CD4-positive, alpha-beta T cell treated with Interleukin-17A for 4 hours (primary cell): ENCODE measurements at regions not wholly inside any gene's neighbourhood (a gene's known extent, or its start where the extent isn't known, plus 50 kb on each side); places are given as distances from the start of the nearest gene placed in this dataset.
"Not testable (repeated sequence)": the region's sequence is repeated elsewhere in the genome, so short reads cannot be mapped to it uniquely, and the experiment has no call there.

Experiments
- DNase-seq: peaks from one replicate; pipeline ENCODE4 v3.0.0-alpha.2; 2020; ENCODE audit warnings: mixed read lengths

DNA sequence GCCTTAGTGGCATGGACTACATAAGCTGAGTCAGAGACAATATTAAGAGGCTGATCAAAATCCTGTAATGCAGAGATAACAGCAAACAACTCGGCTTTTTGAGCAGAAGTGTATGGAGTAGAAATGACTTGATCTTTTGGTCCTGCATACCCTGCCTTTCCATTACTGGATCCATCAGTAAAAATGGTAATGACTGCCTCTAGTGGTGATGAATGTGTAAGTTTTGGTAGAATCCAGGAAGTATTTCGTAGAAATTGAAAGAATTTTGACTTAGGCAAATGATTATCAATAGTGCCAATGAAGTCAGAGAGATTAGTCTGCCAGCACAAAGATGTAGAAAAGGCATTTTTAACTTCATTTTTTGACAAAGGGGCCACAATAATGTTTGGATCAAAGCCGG lies 146.4 kb upstream of the API5 start:
- DNase-seq = not testable (repeated sequence)

DNA sequence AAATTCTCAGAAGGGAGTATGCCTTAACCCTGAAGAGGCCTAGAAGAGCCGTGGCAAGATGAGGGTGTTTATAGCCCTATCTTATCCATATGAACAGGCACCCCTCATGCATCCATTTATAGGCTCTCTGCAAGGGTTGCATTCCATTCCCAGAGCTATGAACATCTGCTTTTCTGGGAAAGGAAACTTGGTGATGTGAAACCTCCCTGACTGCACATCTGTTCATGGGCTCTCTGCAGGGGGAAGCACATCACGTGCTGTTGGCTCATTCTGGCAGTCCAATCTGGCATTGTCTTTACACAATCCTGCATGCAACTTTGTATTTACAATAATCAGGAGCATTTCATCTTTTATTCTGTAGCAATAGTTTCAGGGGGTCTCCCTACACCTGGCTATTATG lies 143.6 kb upstream of the API5 start:
- DNase-seq = not testable (repeated sequence)

DNA sequence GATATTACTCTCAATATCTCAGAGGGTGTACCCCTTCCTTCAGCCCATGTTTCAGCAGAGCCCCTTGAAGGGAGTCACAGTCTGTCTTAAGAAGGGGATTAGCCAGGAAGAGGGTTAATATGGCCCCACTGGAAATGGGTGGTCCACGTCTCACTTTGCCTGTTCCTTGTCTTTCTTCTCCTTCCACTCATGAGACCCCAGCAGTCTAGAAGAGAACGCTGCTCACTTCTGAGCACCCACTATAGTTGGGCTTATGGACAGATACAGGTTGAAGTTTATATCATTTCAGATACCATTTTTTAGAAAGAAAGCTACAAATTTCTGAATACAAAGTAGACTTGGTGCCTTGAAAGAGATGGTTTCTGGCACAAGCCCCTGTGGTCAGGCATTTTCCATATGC lies 139.3 kb upstream of the API5 start:
- no peak for DNase-seq

DNA sequence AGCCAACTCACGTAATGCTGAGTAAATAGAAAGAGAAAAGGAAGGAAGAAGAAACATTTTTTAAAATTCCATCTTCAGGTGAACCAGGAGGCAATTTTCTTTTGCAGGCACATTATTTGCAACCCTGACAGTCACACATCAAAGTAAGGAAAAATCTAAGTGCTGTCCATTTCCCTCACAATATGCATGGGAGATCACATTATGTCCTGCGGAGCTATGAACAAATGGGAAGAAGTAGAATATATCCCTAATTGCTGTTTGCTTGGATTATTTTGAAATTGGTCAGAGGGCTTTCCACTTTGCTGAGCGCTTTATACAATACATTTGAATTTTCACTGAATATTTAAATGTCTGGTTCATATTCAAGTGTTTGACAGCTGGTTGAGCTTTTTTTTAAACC lies 133.8 kb upstream of the API5 start:
- DNase-seq = no peak

DNA sequence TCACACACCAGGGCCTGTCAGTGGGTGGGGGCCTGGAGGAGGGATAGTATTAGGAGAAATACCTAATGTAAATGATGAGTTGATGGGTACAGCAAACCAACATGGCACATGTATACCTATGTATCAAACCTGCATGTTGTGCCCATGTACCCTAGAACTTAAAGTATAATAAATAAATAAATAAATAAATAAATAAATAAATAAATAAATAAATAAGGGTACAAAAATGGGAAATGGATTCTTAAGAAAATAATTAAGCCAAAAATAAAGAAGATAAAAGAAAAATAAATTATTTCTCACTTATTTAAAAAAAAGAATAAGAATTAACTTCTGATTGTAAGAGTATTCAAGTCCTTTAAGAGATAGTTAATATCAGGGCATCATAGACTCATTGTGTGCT lies 117.3 kb upstream of the API5 start:
- not testable (repeated sequence) for DNase-seq

DNA sequence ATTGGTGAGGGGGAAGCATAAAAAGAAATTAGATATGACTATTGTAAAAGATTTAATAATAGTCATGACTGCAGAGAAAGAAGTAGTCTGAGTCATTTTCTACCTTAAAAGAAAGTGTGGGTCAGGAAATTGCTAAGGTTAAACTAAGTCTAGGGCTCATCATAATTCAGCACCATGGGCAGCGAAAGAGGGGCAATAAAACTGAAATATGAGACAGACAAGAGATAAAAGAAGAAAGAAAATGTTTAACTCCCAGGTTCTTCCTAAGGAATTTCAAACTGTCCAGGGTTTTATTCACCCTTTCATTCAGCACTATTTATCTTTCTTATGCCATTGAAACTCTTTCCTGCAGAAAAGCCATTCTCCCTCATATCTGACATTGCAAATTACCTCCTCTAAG lies 114.4 kb upstream of the API5 start:
- DNase-seq = no peak

DNA sequence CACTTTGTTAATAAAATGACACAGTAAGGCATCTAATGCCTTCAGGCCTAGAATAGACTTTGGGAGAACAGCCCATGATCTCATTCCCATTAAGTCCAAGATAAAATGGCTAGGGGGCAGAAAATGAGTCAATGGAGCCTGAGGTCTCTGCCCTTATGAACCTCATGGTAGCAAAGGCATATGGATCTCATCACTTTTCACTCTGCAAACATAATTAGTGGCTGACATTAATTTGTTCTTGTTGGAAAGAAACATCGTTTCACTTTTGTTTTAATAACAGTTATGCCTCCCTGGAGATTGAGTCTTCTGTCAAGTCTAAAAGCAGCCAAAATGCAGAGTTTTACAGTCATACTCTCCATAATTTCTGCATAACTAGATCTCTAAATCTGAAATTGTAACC lies 111.8 kb upstream of the API5 start:
- no peak for DNase-seq

DNA sequence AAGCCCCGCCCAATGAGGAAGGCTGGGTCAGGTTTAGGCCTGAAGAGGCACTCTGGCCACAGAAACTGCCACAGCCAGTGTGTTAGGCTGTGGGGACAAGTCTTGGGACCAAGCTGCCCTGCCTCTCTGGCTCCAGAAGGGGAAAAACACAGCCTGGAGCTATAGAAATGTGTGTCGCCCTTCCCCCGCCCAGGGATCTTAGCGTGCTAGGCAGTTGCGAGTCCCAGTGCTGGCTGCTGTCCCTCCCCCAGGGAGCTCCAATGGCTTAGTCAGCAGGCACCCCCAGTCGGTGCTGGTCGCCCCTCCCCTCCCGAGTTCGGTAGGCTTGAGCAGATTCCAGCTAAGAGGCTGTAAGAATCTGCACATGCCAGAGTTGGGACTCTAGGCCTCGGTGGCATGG lies 99.5 kb upstream of the API5 start:
- DNase-seq = no peak

DNA sequence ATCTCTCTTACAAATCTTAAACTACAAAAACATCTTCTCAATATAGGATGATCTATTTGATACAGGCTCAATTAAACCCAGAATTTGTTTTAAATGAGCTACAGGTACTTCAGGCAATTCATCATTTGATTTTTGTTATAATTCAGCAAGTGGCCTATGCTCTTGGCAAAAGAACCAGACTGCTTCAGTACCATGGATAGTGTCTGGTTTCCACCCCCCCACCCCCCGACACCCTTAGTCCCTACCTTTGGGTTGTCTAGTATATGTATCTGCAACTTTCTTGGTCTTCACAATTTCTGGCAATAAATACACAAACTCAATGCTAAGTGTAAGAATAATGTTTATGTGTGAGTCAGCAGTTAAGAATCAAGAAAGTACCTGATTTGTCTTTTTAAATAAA lies 97.3 kb upstream of the API5 start:
- no peak for DNase-seq

DNA sequence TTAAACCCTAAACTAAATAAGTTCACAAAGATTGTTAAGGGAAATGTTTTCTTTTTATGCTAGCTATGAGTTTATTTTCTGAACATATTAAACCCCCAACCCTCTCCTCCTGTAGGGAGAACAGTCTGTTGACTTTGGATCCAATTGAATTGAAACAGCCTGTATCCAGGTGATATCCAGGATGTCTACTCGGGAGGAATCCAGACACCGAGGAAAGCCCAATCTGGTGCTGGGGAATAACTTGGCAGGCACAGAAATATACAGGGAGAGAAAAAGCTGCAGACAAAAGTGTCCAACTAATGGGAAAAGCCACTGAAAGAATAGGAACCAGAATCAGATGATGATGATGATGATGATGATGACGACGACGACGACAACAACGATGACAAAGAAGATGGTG lies 93.9 kb upstream of the API5 start:
- no peak for DNase-seq

DNA sequence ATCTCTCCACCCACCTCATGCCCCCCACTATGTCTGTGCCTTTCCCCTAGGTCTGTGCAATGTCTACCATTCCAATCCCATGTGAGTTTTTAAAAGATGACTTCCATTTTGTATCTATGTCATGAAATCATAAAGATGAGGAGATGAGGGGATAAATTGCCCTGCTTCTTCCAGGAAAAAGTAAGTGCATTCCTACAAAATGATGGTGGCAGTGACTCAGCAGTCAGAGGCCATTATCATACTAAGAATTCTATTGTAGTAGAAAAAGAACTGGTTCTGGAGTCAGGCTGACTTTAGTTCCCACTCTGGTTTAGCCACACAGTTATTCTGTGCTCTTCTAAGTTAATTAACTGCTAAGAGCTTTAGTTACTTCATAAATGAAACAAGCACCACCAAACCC lies 89.6 kb upstream of the API5 start:
- no peak for DNase-seq

DNA sequence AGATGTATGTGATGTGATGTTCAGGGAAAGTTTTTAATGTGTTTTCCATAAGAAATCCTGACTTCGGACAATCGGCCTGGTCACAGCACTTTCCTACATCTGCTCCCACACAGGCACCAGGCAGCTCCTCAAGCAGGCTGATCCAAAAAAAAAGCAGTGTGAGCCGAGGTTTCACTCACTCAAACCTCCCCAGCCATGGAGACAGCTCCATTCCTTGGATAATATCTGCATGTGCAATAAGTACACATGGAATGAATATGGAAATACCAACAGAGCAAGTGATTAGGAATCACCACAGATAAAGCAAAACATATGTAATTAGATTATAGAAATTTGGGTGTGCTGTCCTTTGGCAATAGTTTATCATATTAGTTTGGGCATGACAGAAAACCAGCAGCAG lies 88.8 kb upstream of the API5 start:
- DNase-seq = no peak

DNA sequence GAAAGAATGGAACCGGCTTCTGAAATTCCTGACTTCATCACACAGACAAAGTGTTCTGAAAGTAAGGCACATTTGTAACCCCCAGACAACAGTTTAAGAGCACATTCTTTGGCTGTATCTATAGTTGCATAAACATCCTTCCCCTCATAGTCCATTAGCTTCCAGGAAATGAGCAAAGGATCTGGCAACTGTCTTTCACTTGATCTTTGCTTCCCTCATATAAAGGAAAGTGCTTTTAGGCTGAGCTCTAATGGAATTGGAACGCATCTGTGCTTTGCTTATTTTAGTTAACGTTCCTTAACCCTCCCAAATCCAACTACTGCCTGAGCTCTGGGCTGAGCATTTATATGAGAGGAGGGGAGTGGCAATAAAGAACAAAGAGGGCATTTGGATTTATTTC lies 76.9 kb upstream of the API5 start:
- no peak for DNase-seq

DNA sequence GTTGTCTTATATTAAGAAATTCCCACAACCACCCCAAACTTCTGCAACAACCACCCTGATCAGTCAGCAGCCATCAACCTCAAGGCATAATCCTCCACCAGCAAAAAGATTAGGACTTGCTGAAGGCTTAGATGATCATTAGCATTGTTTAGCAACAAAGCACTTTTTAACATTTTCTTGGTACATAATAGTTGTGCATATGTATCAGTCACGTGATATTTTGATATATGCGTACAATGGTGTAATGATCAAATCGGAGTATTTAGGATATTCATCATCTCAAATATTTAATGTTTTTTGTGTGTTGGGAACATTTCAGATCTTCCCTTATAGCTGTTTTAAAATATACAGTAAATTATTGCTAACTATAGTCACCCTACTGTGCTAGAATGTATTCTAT lies 73.5 kb upstream of the API5 start:
- DNase-seq = no peak

DNA sequence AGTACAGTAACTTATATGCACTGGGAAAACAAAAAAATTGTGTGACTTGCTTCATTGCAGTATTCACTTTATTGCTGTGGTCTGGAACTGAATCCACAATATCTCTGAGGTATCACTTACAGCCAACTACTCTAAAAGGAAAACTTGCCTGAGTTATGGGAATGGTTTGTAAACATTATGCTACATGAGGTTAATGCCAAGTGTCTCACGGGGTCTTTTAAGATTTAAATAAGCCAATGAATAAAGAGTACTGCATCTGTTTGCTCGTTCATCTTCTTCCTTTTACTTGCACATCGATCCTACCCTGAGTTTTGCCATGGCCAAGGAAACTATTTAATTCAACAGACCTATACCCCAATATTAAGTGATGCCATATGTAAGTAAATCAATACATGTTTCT lies 72.0 kb upstream of the API5 start:
- no peak for DNase-seq

DNA sequence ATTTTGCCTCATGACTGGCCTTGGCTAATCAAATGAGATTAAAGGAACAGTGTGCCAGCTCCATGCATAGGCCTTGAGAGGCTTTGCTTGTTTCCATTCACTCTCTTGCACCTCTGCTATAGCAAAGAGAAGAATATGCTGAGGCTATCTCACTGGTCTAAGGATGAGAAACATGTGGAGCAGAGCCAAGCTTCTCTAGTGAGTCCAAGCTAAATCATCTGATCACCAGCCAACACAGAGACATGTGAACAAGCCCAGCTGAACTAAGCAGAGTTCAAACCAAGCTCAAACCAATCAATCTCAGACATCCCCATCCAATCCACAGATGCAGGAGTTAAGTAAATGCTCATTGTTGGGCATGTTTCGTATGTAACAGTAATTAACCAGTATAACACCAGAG lies 69.4 kb upstream of the API5 start:
- DNase-seq = no peak

DNA sequence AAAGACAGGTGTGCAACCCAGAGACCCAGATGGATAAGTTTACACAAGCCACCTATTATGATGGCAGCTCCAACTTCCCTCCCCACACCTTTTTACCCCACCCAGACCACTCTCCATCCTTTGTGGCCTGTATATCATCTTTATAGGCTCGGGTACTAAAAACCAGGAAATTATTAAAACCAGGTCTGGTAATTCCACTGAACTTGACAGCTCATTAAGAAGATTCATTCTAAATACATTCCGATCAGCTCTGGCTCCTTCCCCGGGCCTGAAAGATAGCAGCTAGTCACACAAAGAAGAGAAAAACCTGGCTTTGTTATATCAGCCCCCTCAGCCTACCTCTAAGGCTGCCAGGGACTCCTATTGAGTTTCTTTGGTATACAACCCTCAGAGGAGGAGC lies 67.9 kb upstream of the API5 start:
- DNase-seq = no peak

DNA sequence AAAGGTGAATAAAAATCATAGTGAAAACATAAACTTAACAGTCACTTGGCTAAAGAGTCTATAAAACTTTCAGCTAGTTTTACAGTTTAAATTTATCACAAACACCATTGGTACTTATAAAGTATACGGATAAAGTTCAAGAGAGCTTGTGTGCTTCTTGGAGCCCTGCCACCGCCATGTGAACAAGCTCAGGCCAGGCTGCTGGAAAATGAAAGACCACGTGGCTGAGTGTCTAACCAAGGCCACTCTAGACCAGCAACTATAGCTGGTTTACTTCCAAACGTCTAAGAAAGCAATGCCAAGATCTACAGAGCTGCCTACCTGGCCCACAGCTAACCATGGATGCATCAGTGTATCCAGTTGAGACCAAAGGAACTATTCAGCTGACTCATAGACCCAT lies 66.3 kb upstream of the API5 start:
- DNase-seq = no peak

DNA sequence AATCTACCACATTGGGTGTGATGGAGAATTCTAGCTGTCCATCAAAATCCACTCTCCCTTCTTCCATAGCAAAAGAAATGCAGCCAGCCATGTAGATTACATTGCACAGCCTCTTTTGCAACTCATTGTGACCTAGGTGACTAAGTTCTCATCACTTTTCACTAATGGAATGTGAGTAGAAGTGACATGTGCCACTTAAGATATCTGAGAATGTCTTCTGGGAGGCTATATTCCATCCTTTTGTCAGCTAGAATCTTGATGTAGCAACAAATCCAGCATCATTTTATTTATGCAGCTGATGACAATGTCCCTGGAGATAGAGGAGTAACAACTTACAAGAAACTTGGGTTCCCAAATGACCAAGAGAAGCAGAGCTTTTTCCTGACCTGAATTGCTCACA lies 61.5 kb upstream of the API5 start:
- no peak for DNase-seq

DNA sequence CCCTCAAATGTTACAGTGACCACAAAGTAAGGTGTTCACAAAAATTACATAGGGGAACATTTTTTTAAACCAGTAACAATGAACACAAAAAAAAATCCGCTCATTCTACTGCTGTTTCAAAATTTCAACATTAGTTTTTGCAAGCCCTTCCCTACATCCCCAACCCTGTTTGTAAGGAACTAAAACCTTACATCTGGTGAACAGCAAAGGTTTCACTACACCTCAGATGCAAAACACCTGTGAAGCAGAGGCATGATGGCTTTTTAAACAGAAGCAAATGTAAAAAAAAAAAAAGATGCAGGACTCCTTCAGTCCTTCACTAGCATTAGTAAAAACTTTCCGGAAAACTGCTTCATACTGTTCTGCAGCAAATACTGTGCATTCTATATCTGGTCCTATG lies 50.0 kb upstream of the API5 start:
- no peak for DNase-seq
